ENCODE measurements at regions not wholly inside any gene's neighbourhood (a gene's known extent, or its start where the extent isn't known, plus 50 kb on each side); places are given as distances from the start of the nearest gene placed in this dataset.
A peak's percentile ranks its signal among the peaks of the same experiment; 100 is the strongest.
"Not testable (repeated sequence)": the region's sequence is repeated elsewhere in the genome, so short reads cannot be mapped to it uniquely, and the experiment has no call there.

GRCh38 chr5:36507332-36507952 lies 99.0 kb upstream of the SLC1A3 start:
- Mint-ChIP-seq H3K27me3 (ENCODE audit: unreplicated experiment) (peaks cover 42% of the 10 kb centered on the region), H3K4me1 (ENCODE audit: unreplicated experiment) (peaks cover 8% of the 10 kb centered on the region), H3K9me3 (ENCODE audit: unreplicated experiment) (peaks cover 6% of the 10 kb centered on the region), H3K36me3 (ENCODE audit: unreplicated experiment) (no peaks in the 10 kb centered on the region), H3K27ac (ENCODE audit: unreplicated experiment) (no peak overlapping the region), H3K4me3 (ENCODE audit: unreplicated experiment) (no peak overlapping the region)
- TF ChIP-seq, protein P1, sequence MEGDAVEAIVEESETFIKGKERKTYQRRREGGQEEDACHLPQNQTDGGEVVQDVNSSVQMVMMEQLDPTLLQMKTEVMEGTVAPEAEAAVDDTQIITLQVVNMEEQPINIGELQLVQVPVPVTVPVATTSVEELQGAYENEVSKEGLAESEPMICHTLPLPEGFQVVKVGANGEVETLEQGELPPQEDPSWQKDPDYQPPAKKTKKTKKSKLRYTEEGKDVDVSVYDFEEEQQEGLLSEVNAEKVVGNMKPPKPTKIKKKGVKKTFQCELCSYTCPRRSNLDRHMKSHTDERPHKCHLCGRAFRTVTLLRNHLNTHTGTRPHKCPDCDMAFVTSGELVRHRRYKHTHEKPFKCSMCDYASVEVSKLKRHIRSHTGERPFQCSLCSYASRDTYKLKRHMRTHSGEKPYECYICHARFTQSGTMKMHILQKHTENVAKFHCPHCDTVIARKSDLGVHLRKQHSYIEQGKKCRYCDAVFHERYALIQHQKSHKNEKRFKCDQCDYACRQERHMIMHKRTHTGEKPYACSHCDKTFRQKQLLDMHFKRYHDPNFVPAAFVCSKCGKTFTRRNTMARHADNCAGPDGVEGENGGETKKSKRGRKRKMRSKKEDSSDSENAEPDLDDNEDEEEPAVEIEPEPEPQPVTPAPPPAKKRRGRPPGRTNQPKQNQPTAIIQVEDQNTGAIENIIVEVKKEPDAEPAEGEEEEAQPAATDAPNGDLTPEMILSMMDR (IDR thresholded peaks at IDR 0.05): peak; percentile 88
- peak; percentile 89 for DNase-seq (ENCODE audit: extremely low spot score, unreplicated experiment)

GRCh38 chr5:36508331-36508730 lies 98.1 kb upstream of the SLC1A3 start:
- H3K36me3 Mint-ChIP-seq (ENCODE audit: unreplicated experiment); H3K4me3 Mint-ChIP-seq (ENCODE audit: unreplicated experiment); DNase-seq (ENCODE audit: extremely low spot score, unreplicated experiment); H3K9me3 Mint-ChIP-seq (ENCODE audit: unreplicated experiment); H3K27ac Mint-ChIP-seq (ENCODE audit: unreplicated experiment); H3K4me1 Mint-ChIP-seq (ENCODE audit: unreplicated experiment): not testable (repeated sequence)
- peaks cover 41% of the 10 kb centered on the region for H3K27me3 Mint-ChIP-seq (ENCODE audit: unreplicated experiment)

- DNase-seq (ENCODE audit: extremely low spot score, unreplicated experiment); H3K4me1 Mint-ChIP-seq (ENCODE audit: unreplicated experiment); H3K36me3 Mint-ChIP-seq (ENCODE audit: unreplicated experiment); H3K27ac Mint-ChIP-seq (ENCODE audit: unreplicated experiment); H3K4me3 Mint-ChIP-seq (ENCODE audit: unreplicated experiment): not testable (repeated sequence)
- peaks cover 52% of the 10 kb centered on the region for H3K27me3 Mint-ChIP-seq (ENCODE audit: unreplicated experiment)
- H3K9me3 Mint-ChIP-seq (ENCODE audit: unreplicated experiment): peaks cover 11% of the 10 kb centered on the region
These were observed 92.8 kb upstream of the SLC1A3 start for GRCh38 chr5:36513647-36514046.

GRCh38 chr5:36519881-36520280 lies 86.5 kb upstream of the SLC1A3 start:
- peaks cover 27% of the 10 kb centered on the region for H3K27me3 Mint-ChIP-seq (ENCODE audit: unreplicated experiment)
- no peaks in the 10 kb centered on the region for H3K4me1 Mint-ChIP-seq (ENCODE audit: unreplicated experiment)
- H3K36me3 Mint-ChIP-seq (ENCODE audit: unreplicated experiment): no peaks in the 10 kb centered on the region
- DNase-seq (ENCODE audit: extremely low spot score, unreplicated experiment): no peak
- H3K9me3 Mint-ChIP-seq (ENCODE audit: unreplicated experiment): peaks cover 5% of the 10 kb centered on the region
- no peak overlapping the region for H3K4me3 Mint-ChIP-seq (ENCODE audit: unreplicated experiment)
- no peak overlapping the region for H3K27ac Mint-ChIP-seq (ENCODE audit: unreplicated experiment)
- TF ChIP-seq, protein P1 (IDR thresholded peaks at IDR 0.05): no peak

DNA sequence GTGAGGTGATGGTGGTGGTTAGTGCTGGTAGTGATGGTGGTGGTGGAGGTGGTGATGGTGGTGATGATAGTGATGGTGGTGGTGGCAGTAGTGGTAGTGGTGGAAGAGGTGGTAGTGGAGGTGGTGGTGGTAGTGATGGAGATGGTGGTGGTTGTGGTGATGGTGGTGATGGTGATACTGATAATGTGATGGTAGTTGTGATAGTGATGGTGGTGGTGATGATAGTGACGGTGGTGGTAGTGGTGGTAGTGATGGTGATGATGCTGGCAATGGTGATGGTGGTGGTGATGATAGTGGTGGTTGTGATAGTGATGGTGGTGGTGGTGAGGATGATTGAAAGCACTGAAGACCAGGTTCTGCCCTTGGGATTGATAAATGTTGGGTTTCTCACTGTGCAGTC lies 85.2 kb upstream of the SLC1A3 start:
- peaks cover 5% of the 10 kb centered on the region for H3K9me3 Mint-ChIP-seq (ENCODE audit: unreplicated experiment)
- no peak for DNase-seq (ENCODE audit: extremely low spot score, unreplicated experiment)
- TF ChIP-seq, protein P1 (IDR thresholded peaks at IDR 0.05): no peak
- peaks cover 27% of the 10 kb centered on the region for H3K27me3 Mint-ChIP-seq (ENCODE audit: unreplicated experiment)
- no peak overlapping the region for H3K4me3 Mint-ChIP-seq (ENCODE audit: unreplicated experiment)
- H3K27ac Mint-ChIP-seq (ENCODE audit: unreplicated experiment): no peak overlapping the region
- no peaks in the 10 kb centered on the region for H3K4me1 Mint-ChIP-seq (ENCODE audit: unreplicated experiment)
- no peaks in the 10 kb centered on the region for H3K36me3 Mint-ChIP-seq (ENCODE audit: unreplicated experiment)

DNA sequence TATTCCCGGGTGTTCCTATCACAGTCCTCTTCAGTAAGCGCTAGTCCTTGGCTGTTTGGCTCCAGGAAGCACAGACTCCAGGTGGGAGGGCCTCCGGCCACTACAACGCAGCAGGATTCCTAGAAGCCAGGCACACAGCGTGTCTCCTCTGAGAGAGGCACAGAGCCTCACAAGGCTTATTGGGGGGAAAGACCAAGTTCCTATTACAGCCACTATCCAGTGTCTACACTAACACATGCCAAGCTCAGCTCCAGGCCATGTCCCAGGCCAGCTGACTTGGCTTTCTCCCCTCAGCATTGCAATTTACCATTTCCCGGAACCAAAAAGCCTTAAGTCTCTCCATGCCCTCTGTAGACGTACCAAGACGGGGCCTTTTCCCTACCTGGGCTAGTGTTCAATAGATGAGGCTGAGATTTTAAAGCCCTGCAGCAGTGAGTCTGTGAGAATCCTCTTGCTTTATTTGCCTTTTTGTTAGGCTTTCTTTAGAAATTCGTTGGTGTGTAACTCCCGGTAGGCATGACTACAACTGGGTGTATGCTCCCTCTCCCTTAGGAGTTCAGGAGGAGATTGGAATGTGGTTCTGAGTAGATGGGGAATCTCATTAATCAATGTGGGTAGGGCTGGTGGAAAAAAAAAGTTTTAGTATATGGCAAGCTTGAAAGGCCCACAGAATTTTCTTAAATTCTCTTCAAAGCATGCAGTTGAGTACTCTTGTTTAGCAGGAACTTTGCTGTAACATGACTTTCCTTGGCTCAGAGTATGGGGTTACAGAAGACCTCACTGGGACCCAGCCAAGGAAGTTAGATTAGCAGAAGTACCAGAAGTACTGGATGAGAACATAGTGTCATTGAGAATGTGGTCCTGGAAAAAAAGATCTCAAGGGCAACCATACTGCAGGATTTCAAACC lies 84.3 kb upstream of the SLC1A3 start:
- no peaks in the 10 kb centered on the region for H3K36me3 Mint-ChIP-seq (ENCODE audit: unreplicated experiment)
- no peak overlapping the region for H3K4me3 Mint-ChIP-seq (ENCODE audit: unreplicated experiment)
- H3K4me1 Mint-ChIP-seq (ENCODE audit: unreplicated experiment): no peaks in the 10 kb centered on the region
- H3K27me3 Mint-ChIP-seq (ENCODE audit: unreplicated experiment): peaks cover 27% of the 10 kb centered on the region
- H3K27ac Mint-ChIP-seq (ENCODE audit: unreplicated experiment): no peak overlapping the region
- DNase-seq (ENCODE audit: extremely low spot score, unreplicated experiment): no peak
- TF ChIP-seq, protein P1 (IDR thresholded peaks at IDR 0.05): no peak
- H3K9me3 Mint-ChIP-seq (ENCODE audit: unreplicated experiment): peaks cover 5% of the 10 kb centered on the region
